Uterus (tissue), 2 donors: ENCODE measurements at regions not wholly inside any gene's neighbourhood (a gene's known extent, or its start where the extent isn't known, plus 50 kb on each side); places are given as distances from the start of the nearest gene placed in this dataset.

ENCODE experiments used
- CTCF ChIP-seq, 4 experiments: fragments of 200-600 bp in 2 of 4; fragments of 450-650 bp in 2 of 4; sonication (generic) in 2 of 4; IDR thresholded peaks; one replicate each; pipeline ENCODE4 v1.5.1; 2016 to 2019; ENCODE audit warnings: antibody characterized with exemption in 4 of 4, mild to moderate bottlenecking in 2 of 4, moderate library complexity in 1 of 4
- POLR2A ChIP-seq, 2 donors: fragments of 450-650 bp; IDR thresholded peaks; one replicate each; pipeline ENCODE4 v1.6.1; 2016; ENCODE audit warnings: antibody characterized with exemption in 2 of 2, mild to moderate bottlenecking in 1 of 2, moderate library complexity in 1 of 2

GRCh38 chr5:4643960-4644359, 496.2 kb upstream of the ADAMTS16 start:
- TF ChIP-seq POLR2A (IDR thresholded peaks at IDR 0.05), result no peak
- no peak for TF ChIP-seq CTCF (IDR thresholded peaks at IDR 0.05)
